Subcutaneous abdominal adipose tissue (tissue), 5 donors: ENCODE measurements at regions not wholly inside any gene's neighbourhood (a gene's known extent, or its start where the extent isn't known, plus 50 kb on each side); places are given as distances from the start of the nearest gene placed in this dataset.
A peak's percentile ranks its signal among the peaks of the same experiment; 100 is the strongest.

ENCODE experiments used
- H3K27ac ChIP-seq: one replicate; pipeline ENCODE4 v1.7.0; 2013; ENCODE audit warnings: low read depth, mild to moderate bottlenecking, inconsistent platforms, low read length, moderate library complexity
- H3K27me3 ChIP-seq, 5 donors: one replicate each; pipeline ENCODE4 v1.7.0; 2013; ENCODE audit warnings: low read length in 5 of 5, inconsistent platforms in 1 of 5; ENCODE audit not compliant: control insufficient read depth in 5 of 5, insufficient read depth in 4 of 5
- H3K36me3 ChIP-seq, 5 donors: one replicate each; pipeline ENCODE4 v1.7.0; 2013; ENCODE audit warnings: low read length in 5 of 5; ENCODE audit not compliant: control insufficient read depth in 5 of 5, insufficient read depth in 5 of 5
- H3K4me1 ChIP-seq, 5 donors: one replicate each; pipeline ENCODE4 v1.7.0; 2013; ENCODE audit warnings: low read length in 5 of 5, mild to moderate bottlenecking in 3 of 5, moderate library complexity in 1 of 5; ENCODE audit not compliant: control insufficient read depth in 5 of 5, insufficient read depth in 5 of 5
- H3K4me3 ChIP-seq, 5 donors: one replicate each; pipeline ENCODE4 v1.7.0; 2013; ENCODE audit warnings: low read length in 5 of 5, low read depth in 1 of 5
- H3K9ac ChIP-seq, 5 donors: one replicate each; pipeline ENCODE4 v1.7.0; 2013; ENCODE audit warnings: low read length in 5 of 5, mild to moderate bottlenecking in 4 of 5, moderate library complexity in 3 of 5
- H3K9me3 ChIP-seq, 5 donors: one replicate each; pipeline ENCODE4 v1.7.0; 2013; ENCODE audit warnings: low read length in 5 of 5; ENCODE audit not compliant: control insufficient read depth in 5 of 5
- donor health status: healthy.
- donor health status: healthy.
- donor health status: healthy.
- donor health status: healthy.
- donor health status: healthy.

GRCh38 chr17:52740006-52740405 lies 581.5 kb upstream of the CA10 start:
- Histone ChIP-seq H3K4me1 (peaks cover 0 to 5% (median 0%) of the 10 kb centered on the region in 5 donors), H3K27me3 (no peaks in the 10 kb centered on the region), H3K9me3 (no peaks in the 10 kb centered on the region), H3K36me3 (no peaks in the 10 kb centered on the region), H3K27ac (no peak overlapping the region), H3K9ac (no peak overlapping the region), H3K4me3 (no peak overlapping the region)

DNA sequence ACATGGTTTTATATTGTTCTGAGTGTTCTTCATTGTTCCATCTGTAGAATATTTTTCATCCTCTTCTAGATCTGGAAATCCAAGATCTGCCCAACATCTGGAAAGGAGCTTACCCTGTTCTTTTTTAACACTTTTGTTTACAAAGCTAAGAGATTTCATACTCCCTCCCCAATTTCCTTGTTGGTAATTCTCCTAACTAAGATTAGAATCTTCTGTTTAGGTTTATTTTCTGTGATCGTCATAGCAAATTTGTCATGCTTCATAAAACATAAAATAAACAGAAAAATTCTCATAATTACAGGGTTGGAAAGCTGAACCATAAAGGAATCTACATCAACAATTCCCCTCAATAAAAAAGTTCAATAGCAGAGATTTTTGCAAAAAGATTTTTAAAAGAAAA lies 580.3 kb upstream of the CA10 start:
- Histone ChIP-seq H3K27me3 (no peaks in the 10 kb centered on the region), H3K4me1 (peaks cover 0 to 5% (median 0%) of the 10 kb centered on the region in 5 donors), H3K9ac (no peak overlapping the region), H3K36me3 (no peaks in the 10 kb centered on the region), H3K27ac (no peak overlapping the region), H3K9me3 (no peaks in the 10 kb centered on the region), H3K4me3 (peak overlapping the region in 1 of 5 donors; percentile 18)

DNA sequence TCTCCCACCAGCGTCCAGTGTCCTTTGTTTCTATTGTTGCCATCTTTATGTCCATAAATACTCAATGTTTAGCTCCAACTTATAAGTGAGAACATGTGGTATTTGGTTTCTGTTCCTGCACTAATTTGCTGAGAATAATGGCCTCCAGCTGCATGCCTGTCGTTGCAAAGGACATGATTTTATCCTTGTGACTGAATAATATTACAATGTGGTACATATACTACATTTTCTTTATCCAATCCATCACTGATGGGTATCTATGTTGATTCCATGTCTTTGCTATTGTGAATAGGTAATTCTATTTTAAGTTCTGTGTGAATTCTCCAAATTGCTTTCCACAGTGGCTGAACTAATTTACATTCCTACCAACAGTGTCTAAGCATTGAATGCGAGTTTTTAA lies 578.6 kb upstream of the CA10 start:
- H3K36me3 ChIP-seq, result no peaks in the 10 kb centered on the region
- no peaks in the 10 kb centered on the region for H3K9me3 ChIP-seq
- no peak overlapping the region for H3K9ac ChIP-seq
- peaks cover 0 to 5% (median 0%) of the 10 kb centered on the region in 5 donors for H3K4me1 ChIP-seq
- no peaks in the 10 kb centered on the region for H3K27me3 ChIP-seq
- no peak overlapping the region for H3K4me3 ChIP-seq
- no peak overlapping the region for H3K27ac ChIP-seq

DNA sequence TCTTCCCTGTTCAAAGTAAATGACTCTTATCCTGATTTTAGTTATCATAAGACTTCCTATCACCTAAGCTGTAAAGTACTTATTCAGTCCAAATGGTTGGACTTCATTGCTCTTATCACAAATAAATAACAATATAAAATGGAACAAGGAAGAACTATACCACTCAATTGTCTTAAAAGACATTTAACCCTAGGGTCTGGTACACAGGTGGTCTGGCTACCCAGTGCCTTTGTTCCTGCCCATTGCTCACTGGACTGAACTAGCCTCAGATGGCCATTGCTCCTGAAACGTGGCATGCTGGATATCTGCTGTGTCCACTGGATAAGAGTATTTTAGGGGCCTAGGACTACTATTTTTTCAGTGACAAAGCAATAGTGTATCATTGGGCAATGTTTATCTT lies 574.3 kb upstream of the CA10 start:
- Histone ChIP-seq H3K36me3 (no peaks in the 10 kb centered on the region), H3K27me3 (no peaks in the 10 kb centered on the region), H3K27ac (no peak overlapping the region), H3K9ac (no peak overlapping the region), H3K4me1 (peaks cover 0 to 4% (median 0%) of the 10 kb centered on the region in 5 donors), H3K4me3 (no peak overlapping the region), H3K9me3 (no peaks in the 10 kb centered on the region)

DNA sequence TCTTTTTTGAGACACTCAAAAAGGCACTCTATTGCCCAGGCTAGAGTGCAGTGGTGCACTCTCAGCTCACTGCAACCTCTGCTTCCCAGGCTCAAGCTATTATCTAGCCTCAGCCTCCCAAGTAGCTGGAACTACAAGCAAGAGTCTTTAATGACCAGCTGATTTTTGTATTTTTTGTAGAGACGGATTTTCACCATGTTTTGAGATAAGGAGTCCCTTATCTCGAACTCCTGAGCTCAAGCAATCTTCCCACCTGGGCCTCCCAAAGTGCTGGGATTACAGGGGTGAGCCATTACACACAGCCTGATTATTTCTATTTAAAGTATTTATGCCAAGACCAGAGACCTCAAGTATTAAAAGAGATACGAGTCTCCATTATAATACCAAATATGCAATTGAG lies 566.1 kb upstream of the CA10 start:
- Histone ChIP-seq H3K27me3 (no peaks in the 10 kb centered on the region), H3K9me3 (no peaks in the 10 kb centered on the region), H3K9ac (no peak overlapping the region), H3K36me3 (no peaks in the 10 kb centered on the region), H3K27ac (no peak overlapping the region), H3K4me3 (no peak overlapping the region), H3K4me1 (no peaks in the 10 kb centered on the region)

DNA sequence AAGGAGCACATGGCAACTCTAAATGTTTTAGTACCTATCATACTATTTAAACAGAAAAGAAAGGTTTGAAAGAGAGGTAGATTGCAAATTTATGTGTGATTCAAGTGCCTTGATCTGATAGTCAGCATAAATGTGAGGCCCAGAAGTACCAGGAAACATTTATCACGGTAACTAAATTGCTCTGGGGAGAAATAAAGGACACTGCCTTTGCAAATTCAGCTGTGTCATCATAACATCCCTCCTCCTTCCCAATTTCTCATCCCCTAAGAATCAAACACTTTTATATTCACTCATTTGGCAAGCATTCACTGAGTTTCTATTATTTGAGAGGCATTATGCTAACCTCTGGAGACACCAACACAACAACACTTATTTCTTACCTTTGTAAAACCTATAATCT lies 563.4 kb upstream of the CA10 start:
- Histone ChIP-seq H3K27me3 (no peaks in the 10 kb centered on the region), H3K9ac (no peak overlapping the region), H3K27ac (no peak overlapping the region), H3K9me3 (no peaks in the 10 kb centered on the region), H3K4me3 (no peak overlapping the region), H3K36me3 (no peaks in the 10 kb centered on the region), H3K4me1 (no peaks in the 10 kb centered on the region)

GRCh38 chr17:52710363-52710901 lies 551.9 kb upstream of the CA10 start:
- H3K4me1 ChIP-seq, result no peaks in the 10 kb centered on the region
- no peaks in the 10 kb centered on the region for H3K27me3 ChIP-seq
- H3K9ac ChIP-seq, result no peak overlapping the region
- H3K9me3 ChIP-seq, result no peaks in the 10 kb centered on the region
- no peak overlapping the region for H3K27ac ChIP-seq
- no peaks in the 10 kb centered on the region for H3K36me3 ChIP-seq
- no peak overlapping the region for H3K4me3 ChIP-seq

- no peaks in the 10 kb centered on the region for H3K27me3 ChIP-seq
- no peaks in the 10 kb centered on the region for H3K36me3 ChIP-seq
- no peaks in the 10 kb centered on the region for H3K9me3 ChIP-seq
- no peak overlapping the region for H3K4me3 ChIP-seq
- H3K4me1 ChIP-seq, result no peaks in the 10 kb centered on the region
- H3K27ac ChIP-seq, result no peak overlapping the region
- H3K9ac ChIP-seq, result no peak overlapping the region
Observed at GRCh38 chr17:52709724-52710123, 551.2 kb upstream of the CA10 start.

- no peak overlapping the region for H3K4me3 ChIP-seq
- H3K27ac ChIP-seq, result no peak overlapping the region
- no peak overlapping the region for H3K9ac ChIP-seq
- H3K4me1 ChIP-seq, result no peaks in the 10 kb centered on the region
- H3K9me3 ChIP-seq, result no peaks in the 10 kb centered on the region
- H3K27me3 ChIP-seq, result no peaks in the 10 kb centered on the region
- H3K36me3 ChIP-seq, result no peaks in the 10 kb centered on the region
Observed at GRCh38 chr17:52696362-52696761, 537.8 kb upstream of the CA10 start.

DNA sequence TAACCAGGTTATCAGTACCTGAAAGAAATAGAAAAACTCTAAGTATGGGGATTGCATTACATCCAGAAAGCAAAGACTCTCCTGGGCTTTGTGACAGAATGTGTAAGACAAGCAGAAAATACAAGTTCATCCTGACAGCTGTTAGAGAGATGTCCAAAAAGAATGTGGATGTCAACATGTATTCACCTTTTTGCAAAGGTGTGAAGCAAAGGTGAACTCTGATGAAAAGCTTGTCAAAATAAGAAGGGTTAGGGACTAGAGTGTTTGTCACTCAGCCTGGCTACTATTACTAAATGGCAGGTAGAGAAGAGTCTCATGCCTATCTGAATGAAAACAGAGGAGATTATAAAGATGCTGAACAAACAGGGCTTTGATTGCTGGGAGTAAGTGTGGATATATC lies 527.6 kb upstream of the CA10 start:
- H3K9me3 ChIP-seq, result no peaks in the 10 kb centered on the region
- no peak overlapping the region for H3K9ac ChIP-seq
- H3K27me3 ChIP-seq, result no peaks in the 10 kb centered on the region
- H3K36me3 ChIP-seq, result no peaks in the 10 kb centered on the region
- no peak overlapping the region for H3K27ac ChIP-seq
- H3K4me1 ChIP-seq, result no peaks in the 10 kb centered on the region
- H3K4me3 ChIP-seq, result no peak overlapping the region

- no peak overlapping the region for H3K27ac ChIP-seq
- no peak overlapping the region for H3K4me3 ChIP-seq
- peaks cover 0 to 10% (median 7%) of the 10 kb centered on the region in 5 donors for H3K9me3 ChIP-seq
- no peaks in the 10 kb centered on the region for H3K36me3 ChIP-seq
- H3K9ac ChIP-seq, result no peak overlapping the region
- H3K4me1 ChIP-seq, result no peaks in the 10 kb centered on the region
- no peaks in the 10 kb centered on the region for H3K27me3 ChIP-seq
Observed at GRCh38 chr17:52681480-52681879, 523.0 kb upstream of the CA10 start.
